ENCODE measurements at regions not wholly inside any gene's neighbourhood (a gene's known extent, or its start where the extent isn't known, plus 50 kb on each side); places are given as distances from the start of the nearest gene placed in this dataset.

- FAIRE-seq, result no peak
Observed at GRCh38 chr10:125333769-125334168, 173.4 kb upstream of the CTBP2 start.

More at GRCh38 chr10:125333769-125334168, 173.4 kb upstream of the CTBP2 start:
- no peaks in the 10 kb centered on the region for H3K36me3 ChIP-seq (ENCODE audit: control insufficient read depth in 2 of 2, extremely low read depth in 1 of 2, insufficient read depth in 2 of 2, low read length in 2 of 2)
- H3K9me1 ChIP-seq (replicated peaks; ENCODE audit: control insufficient read depth, extremely low read depth, insufficient read depth, low read length), result no peaks in the 10 kb centered on the region
- dilution Hi-C loops (cut with MboI; ENCODE audit: extremely low pct_ligation_motif_present, low sequenced_read_pairs) (no loop called here), intact Hi-C loops (cut with micrococcal nuclease) (no loop called here)
- no TSS peak for BruUV-seq (replicated peaks)
- H4K20me1 ChIP-seq (replicated peaks; ENCODE audit: control insufficient read depth, extremely low read depth, insufficient read depth, low read length), result no peaks in the 10 kb centered on the region
- ChIA-PET POLR2A (no interaction called here), CTCF (interaction anchor here (1.2 to 1.7 kb wide), 3 partner anchors 10 to 367 kb away, joined by 3 to 7 read pairs (median 4); no protein-coding TSS in a partner anchor)
- H2AFZ ChIP-seq (ENCODE audit: low read depth, low read length), result no peak overlapping the region
- no peak overlapping the region for H3K9ac ChIP-seq (replicated peaks; ENCODE audit: extremely low read depth, insufficient read depth, low read length)
- no peaks in the 10 kb centered on the region for H3K27me3 ChIP-seq (ENCODE audit: control insufficient read depth in 2 of 2, insufficient read depth in 2 of 2, low read length in 2 of 2)
- H3K4me3 ChIP-seq (replicated peaks in 1 of 3; ENCODE audit: insufficient read depth in 1 of 3, low read depth in 1 of 3, low read length in 3 of 3), result no peak overlapping the region
- no peak for DNase-seq (ENCODE audit: low read depth, low spot score)
- no peaks in the 10 kb centered on the region for H3K9me3 ChIP-seq (replicated peaks; ENCODE audit: control insufficient read depth, insufficient read depth, low read length)
- no peak overlapping the region for H3K27ac ChIP-seq (ENCODE audit: insufficient read depth, low read depth, low read length)
- no peak overlapping the region for H3K4me2 ChIP-seq (ENCODE audit: insufficient read depth, low read length)
- H3K79me2 ChIP-seq (ENCODE audit: control insufficient read depth, insufficient read depth, low read length), result no peaks in the 10 kb centered on the region
- H3K4me1 ChIP-seq (ENCODE audit: control insufficient read depth, extremely low read depth, insufficient read depth, low read length), result no peaks in the 10 kb centered on the region
- no peak for TF ChIP-seq MAX (IDR thresholded peaks at IDR 0.05; ENCODE audit: insufficient read depth, insufficient read length)
- TF ChIP-seq FOS (IDR thresholded peaks at IDR 0.05; ENCODE audit: borderline replicate concordance, insufficient read depth, low read length), result no peak
- TF ChIP-seq POLR2AphosphoS5 (IDR thresholded peaks at IDR 0.05; ENCODE audit: insufficient read depth, low read depth, low read length), result no peak
- no peak for TF ChIP-seq POLR2A (IDR thresholded peaks at IDR 0.05; ENCODE audit: low read depth, low read length)
- TF ChIP-seq EZH2 (IDR thresholded peaks at IDR 0.05; ENCODE audit: borderline replicate concordance, low read depth, low read length, severe bottlenecking), result no peak
- TF ChIP-seq JUN (IDR thresholded peaks at IDR 0.05; ENCODE audit: borderline replicate concordance, insufficient read depth, insufficient read length, low read depth), result no peak
- TF ChIP-seq GATA2 (IDR thresholded peaks at IDR 0.05; ENCODE audit: insufficient read depth, insufficient read length, low read depth, low read length), result no peak
- TF ChIP-seq MYC (IDR thresholded peaks at IDR 0.05; ENCODE audit: low read depth, low read length), result no peak
- TF ChIP-seq CTCF (IDR thresholded peaks at IDR 0.05; ENCODE audit: extremely low read depth in 1 of 2, insufficient read depth in 1 of 2, low read depth in 1 of 2, low read length in 2 of 2), result no peak
